HepG2 (cell line): ENCODE measurements at regions not wholly inside any gene's neighbourhood (a gene's known extent, or its start where the extent isn't known, plus 50 kb on each side); places are given as distances from the start of the nearest gene placed in this dataset.

Experiments
- ATAC-seq: fragments of 200-7000 bp; cut with Tn5 transposase; 3 replicates; pipeline ENCODE4 v1.9.1; 2020; ENCODE audit warnings: mild to moderate bottlenecking, moderate library complexity
- BruUV-seq: library from RNA; stranded (reverse); fragments of 400-500 nt; replicated peaks from 2 replicates; lab custom pipeline; 2021; lab: Mats Ljungman, UMichigan
- CTCF ChIA-PET: fragments of 300-600 bp; formaldehyde crosslinking; extraction: SDS; loops from one replicate; lab custom pipeline; 2021; ENCODE audit warnings: low total read pairs, inconsistent platforms, low intra/inter-chr PET ratio; lab: Yijun Ruan, JAX
- POLR2A ChIA-PET: fragments of 350-600 bp; sonication (Branson Sonifier 250); formaldehyde crosslinking; loops from one replicate; lab custom pipeline; 2020; ENCODE audit warnings: antibody characterized with exemption, inconsistent platforms; lab: Yijun Ruan, JAX
- DNase-seq: peaks from one replicate; pipeline ENCODE4 v3.0.0-alpha.2; 2015; ENCODE audit warnings: low spot score
- FAIRE-seq: peaks from 3 replicates; lab custom pipeline; 2011; peaks lifted over from hg19 to GRCh38; lab: Jason Lieb, UNC
- H2AFZ ChIP-seq: one replicate; pipeline ENCODE4 v1.6.1; 2011; ENCODE audit warnings: low read length, inconsistent platforms
- H3K27ac ChIP-seq: fragments of 300-600 bp; 3 replicates; pipeline ENCODE4 v1.8.0; 2011; ENCODE audit warnings: mixed run types, mild to moderate bottlenecking, mixed read lengths, low read length, inconsistent platforms; ENCODE audit not compliant: insufficient read depth; ENCODE audit errors: extremely low read length
- H3K27me3 ChIP-seq, 2 experiments: fragments of 200-600 bp in 1 of 2; 2 replicates in 1 of 2; 3 replicates in 1 of 2; pipeline versions ENCODE4 v1.6.0 to v1.8.0; 2011; ENCODE audit warnings: low read length in 2 of 2, mild to moderate bottlenecking in 2 of 2, moderate library complexity in 2 of 2, inconsistent platforms in 1 of 2; ENCODE audit not compliant: insufficient read depth in 2 of 2, control insufficient read depth in 1 of 2
- H3K36me3 ChIP-seq, 2 experiments: fragments of 200-600 bp in 1 of 2; replicated peaks in 1 of 2; 2 replicates in 1 of 2; 3 replicates in 1 of 2; pipeline versions ENCODE4 v1.5.1 to v1.8.0; 2011; ENCODE audit warnings: low read length in 2 of 2, inconsistent platforms in 1 of 2; ENCODE audit not compliant: insufficient read depth in 2 of 2, control insufficient read depth in 1 of 2
- H3K4me1 ChIP-seq: 2 replicates; pipeline ENCODE4 v1.5.1; 2012; ENCODE audit warnings: low read length, inconsistent platforms; ENCODE audit not compliant: insufficient read depth
- H3K4me2 ChIP-seq: 2 replicates; pipeline ENCODE4 v1.6.0; 2011; ENCODE audit warnings: low read depth, low read length, inconsistent platforms
- H3K4me3 ChIP-seq, 3 experiments: fragments of 200-600 bp in 1 of 3; sonication (generic), shearing (Covaris generic) in 1 of 3; replicated peaks in 1 of 3; 2 replicates each; pipeline ENCODE4 v1.5.1; 2011 to 2016; ENCODE audit warnings: low read length in 3 of 3, inconsistent platforms in 2 of 3, low read depth in 2 of 3, mild to moderate bottlenecking in 2 of 3, control low read depth in 1 of 3, mixed read lengths in 1 of 3; ENCODE audit not compliant: insufficient read depth in 1 of 3
- H3K79me2 ChIP-seq: one replicate; pipeline ENCODE4 v1.6.1; 2011; ENCODE audit warnings: low read length, inconsistent platforms; ENCODE audit not compliant: insufficient read depth
- H3K9ac ChIP-seq: 2 replicates; pipeline ENCODE4 v1.6.0; 2011; ENCODE audit warnings: mild to moderate bottlenecking, low read depth, low read length, inconsistent platforms; ENCODE audit not compliant: insufficient read depth
- H3K9me3 ChIP-seq: 2 replicates; pipeline ENCODE4 v1.5.1; 2012; ENCODE audit warnings: mild to moderate bottlenecking, low read length
- H4K20me1 ChIP-seq: 2 replicates; pipeline ENCODE4 v1.6.0; 2011; ENCODE audit warnings: inconsistent platforms, mild to moderate bottlenecking, low read length, moderate library complexity; ENCODE audit not compliant: insufficient read depth
- ATRX ChIP-seq: sonication (generic); formaldehyde crosslinking; IDR thresholded peaks from 2 replicates; pipeline ENCODE4 v1.4.0; 2020; ENCODE audit warnings: missing genetic modification reagents, borderline replicate concordance
- NFE2L2 ChIP-seq: fragments of 150-350 bp; IDR thresholded peaks from 2 replicates; pipeline ENCODE4 v1.6.1; 2014; ENCODE audit warnings: low read length
- SMAD1 ChIP-seq: sonication (generic); formaldehyde crosslinking; IDR thresholded peaks from 2 replicates; pipeline ENCODE4 v1.4.0; 2020; ENCODE audit warnings: missing genetic modification reagents, low read depth, mild to moderate bottlenecking, borderline replicate concordance
- ZNF260 ChIP-seq: sonication (generic); formaldehyde crosslinking; IDR thresholded peaks from 2 replicates; pipeline ENCODE4 v1.4.0; 2020; ENCODE audit warnings: missing genetic modification reagents, low read depth, mild to moderate bottlenecking, borderline replicate concordance
- ZNF318 ChIP-seq: sonication (generic); formaldehyde crosslinking; IDR thresholded peaks from 2 replicates; pipeline ENCODE4 v1.4.0; 2020; ENCODE audit warnings: mild to moderate bottlenecking, missing genetic modification reagents
- ZNF350 ChIP-seq: sonication (generic); formaldehyde crosslinking; IDR thresholded peaks from 2 replicates; pipeline ENCODE4 v1.4.0; 2020; ENCODE audit warnings: mild to moderate bottlenecking, low read depth, missing genetic modification reagents, borderline replicate concordance
- ZNF629 ChIP-seq: sonication (generic); formaldehyde crosslinking; conservative IDR thresholded peaks from 2 replicates; pipeline ENCODE4 v1.5.0; 2020; ENCODE audit warnings: missing genetic modification reagents
- ZNF652 ChIP-seq: IDR thresholded peaks from 2 replicates; pipeline ENCODE4 v1.6.1; 2016; ENCODE audit warnings: low read depth, borderline replicate concordance
- ZSCAN21 ChIP-seq: sonication (generic); formaldehyde crosslinking; IDR thresholded peaks from 2 replicates; pipeline ENCODE4 v1.8.0; 2022; ENCODE audit warnings: mild to moderate bottlenecking, missing genetic modification reagents, moderate library complexity, borderline replicate concordance
- WGBS: methylation state at CpG from one replicate; pipeline ENCODE4 v1.1.6; 2017; ENCODE audit warnings: low lambda C conversion rate; 5-methylcytosine and 5-hydroxymethylcytosine counted together
- in situ Hi-C: cut with HindIII; loops from 2 replicates; pipeline ENCODE4 v1.10.0; 2017; ENCODE audit warnings: low pct_unique_long_range_greater_than_20kb; ENCODE audit not compliant: extremely low pct_ligation_motif_present
- intact Hi-C: fragments of 100-400 bp; cut with micrococcal nuclease; formaldehyde crosslinking; loops from one replicate; pipeline ENCODE4 v1.10.0; 2022; ENCODE audit not compliant: unreplicated experiment
- TF ChIP-seq, protein P1 (sequence below): sonication (generic); formaldehyde crosslinking; conservative IDR thresholded peaks from 2 replicates; pipeline ENCODE4 v1.4.0; 2020; ENCODE audit warnings: missing genetic modification reagents

DNA sequence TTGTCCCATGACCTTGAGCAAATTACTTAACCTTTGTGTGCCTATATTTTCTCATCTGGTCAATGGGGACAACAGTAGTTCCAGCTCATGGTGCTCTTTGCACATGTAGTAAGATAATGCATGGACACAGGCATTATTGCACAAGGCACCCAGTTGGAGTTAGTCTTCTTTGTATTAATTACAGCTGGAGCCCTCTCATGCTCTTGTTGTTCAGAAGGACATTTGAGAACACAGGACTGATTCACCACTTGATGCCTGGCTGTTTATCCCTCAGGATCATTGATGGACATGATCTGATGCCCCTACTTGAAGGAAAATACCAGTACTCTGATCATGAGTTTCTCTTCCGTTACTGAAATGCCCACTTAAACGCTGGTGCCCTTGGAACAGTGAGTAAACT, 1068.6 kb downstream of the NLGN4Y start:
- FAIRE-seq: no peak
- no peak for DNase-seq

More for the DNA sequence above, 1068.6 kb downstream of the NLGN4Y start:
- H3K4me2 ChIP-seq: no peak overlapping the region
- H4K20me1 ChIP-seq: no peaks in the 10 kb centered on the region
- no CpG with 5 or more reads among the region's 2 CpGs for WGBS
- no peaks in the 10 kb centered on the region for H3K36me3 ChIP-seq
- no peaks in the 10 kb centered on the region for H3K9me3 ChIP-seq
- H3K27ac ChIP-seq: no peak overlapping the region
- in situ Hi-C loops (no loop called here), intact Hi-C loops (no loop called here)
- H3K27me3 ChIP-seq: no peaks in the 10 kb centered on the region
- no peak overlapping the region for H2AFZ ChIP-seq
- TF ChIP-seq ZSCAN21 (CRISPR knock-in tag) (no peak), ATRX (CRISPR knock-in tag) (no peak), ZNF652 (CRISPR knock-in tag) (no peak), NFE2L2 (no peak), SMAD1 (CRISPR knock-in tag) (no peak), ZNF318 (CRISPR knock-in tag) (no peak), ZNF260 (CRISPR knock-in tag) (no peak), ZNF629 (CRISPR knock-in tag) (no peak), ZNF350 (no peak)
- TF ChIP-seq, protein P1, sequence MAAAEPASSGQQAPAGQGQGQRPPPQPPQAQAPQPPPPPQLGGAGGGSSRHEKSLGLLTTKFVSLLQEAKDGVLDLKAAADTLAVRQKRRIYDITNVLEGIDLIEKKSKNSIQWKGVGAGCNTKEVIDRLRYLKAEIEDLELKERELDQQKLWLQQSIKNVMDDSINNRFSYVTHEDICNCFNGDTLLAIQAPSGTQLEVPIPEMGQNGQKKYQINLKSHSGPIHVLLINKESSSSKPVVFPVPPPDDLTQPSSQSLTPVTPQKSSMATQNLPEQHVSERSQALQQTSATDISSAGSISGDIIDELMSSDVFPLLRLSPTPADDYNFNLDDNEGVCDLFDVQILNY (CRISPR knock-in tag): no peak
- no peak overlapping the region for H3K9ac ChIP-seq
- BruUV-seq: no TSS peak
- POLR2A ChIA-PET: no interaction called here
- H3K4me1 ChIP-seq: no peaks in the 10 kb centered on the region
- ATAC-seq: no peak
- H3K79me2 ChIP-seq: no peaks in the 10 kb centered on the region
- H3K4me3 ChIP-seq: no peak overlapping the region
- CTCF ChIA-PET: no interaction called here
